ENCODE measurements at regions not wholly inside any gene's neighbourhood (a gene's known extent, or its start where the extent isn't known, plus 50 kb on each side); places are given as distances from the start of the nearest gene placed in this dataset.

DNA sequence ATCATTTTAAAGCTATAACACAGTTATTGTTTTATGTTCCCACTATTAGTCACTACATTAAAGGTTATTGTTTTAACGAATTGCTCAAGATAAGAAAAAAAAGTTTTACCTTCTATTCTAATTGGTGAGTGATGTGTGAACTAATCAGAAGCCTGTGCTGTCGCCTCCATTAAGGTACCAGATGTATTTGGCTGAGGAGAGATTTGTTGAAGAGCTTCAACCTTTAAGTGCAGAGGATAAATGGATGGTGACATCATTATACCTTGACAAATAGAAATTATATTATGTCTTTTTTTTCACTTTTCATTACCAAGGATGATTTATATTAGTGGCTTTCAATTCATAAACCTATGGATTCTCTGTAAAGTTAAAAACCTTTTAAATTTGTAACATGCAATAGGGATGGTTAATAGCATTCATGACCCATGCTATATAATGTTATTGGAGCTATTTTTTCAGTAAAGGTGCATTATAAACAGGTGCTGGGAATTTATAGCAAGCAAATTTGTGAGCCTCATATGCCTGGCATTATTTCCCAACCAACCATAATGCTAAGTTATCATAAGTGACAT is 97.0 kb upstream of the NPVF start:
- no peaks in the 10 kb centered on the region for H3K36me3 ChIP-seq (ENCODE audit: control insufficient read depth in 2 of 2, insufficient read depth in 2 of 2, low read length in 1 of 2)
- no peak overlapping the region for H3K4me3 ChIP-seq (ENCODE audit: low read depth in 1 of 2, low read length in 2 of 2)
- no peak overlapping the region for H3K27ac ChIP-seq (ENCODE audit: low read depth in 2 of 2, low read length in 1 of 2)
- WGBS, 2 donors, result 65 to 72% methylated on average over 2 of the region's 2 CpGs
- H3K4me1 ChIP-seq (ENCODE audit: control insufficient read depth in 2 of 2, insufficient read depth in 2 of 2, low read length in 1 of 2), result no peaks in the 10 kb centered on the region
- no peaks in the 10 kb centered on the region for H3K9me3 ChIP-seq (ENCODE audit: control insufficient read depth in 2 of 2, insufficient read depth in 1 of 2, low read depth in 1 of 2, low read length in 1 of 2)
- no peaks in the 10 kb centered on the region for H3K27me3 ChIP-seq (ENCODE audit: control insufficient read depth in 1 of 2, insufficient read depth in 2 of 2, low read length in 2 of 2)

- no peaks in the 10 kb centered on the region for H3K4me1 ChIP-seq (ENCODE audit: control insufficient read depth in 2 of 2, insufficient read depth in 2 of 2, low read length in 1 of 2)
- H3K4me3 ChIP-seq (ENCODE audit: low read depth in 1 of 2, low read length in 2 of 2), result no peak overlapping the region
- no peak overlapping the region for H3K27ac ChIP-seq (ENCODE audit: low read depth in 2 of 2, low read length in 1 of 2)
- WGBS, 2 donors, result 93 to 97% methylated on average over 19 of the region's 19 CpGs
- no peaks in the 10 kb centered on the region for H3K9me3 ChIP-seq (ENCODE audit: control insufficient read depth in 2 of 2, insufficient read depth in 1 of 2, low read depth in 1 of 2, low read length in 1 of 2)
- no peaks in the 10 kb centered on the region for H3K36me3 ChIP-seq (ENCODE audit: control insufficient read depth in 2 of 2, insufficient read depth in 2 of 2, low read length in 1 of 2)
- H3K27me3 ChIP-seq (ENCODE audit: control insufficient read depth in 1 of 2, insufficient read depth in 2 of 2, low read length in 2 of 2), result no peaks in the 10 kb centered on the region
Observed at GRCh38 chr7:25326501-25327156, 98.3 kb upstream of the NPVF start.

DNA sequence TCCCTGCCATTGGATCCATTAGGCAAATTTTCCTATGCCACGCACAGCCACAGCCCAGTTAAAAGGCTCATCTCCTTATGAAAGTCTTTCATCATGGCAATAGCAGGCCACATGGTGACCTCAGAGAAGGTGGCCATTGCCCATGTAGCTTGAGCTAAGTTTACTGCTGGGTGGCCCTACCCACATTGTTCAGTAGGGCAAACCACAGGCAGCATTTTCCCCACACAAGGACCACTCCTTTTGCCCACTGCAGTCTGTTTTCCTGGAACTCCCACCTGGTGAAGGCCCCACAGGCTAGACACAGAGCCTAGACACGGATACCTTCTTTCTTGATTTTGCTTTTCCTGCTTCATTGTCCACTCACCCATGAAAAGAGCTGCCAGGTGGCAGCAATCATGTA is 101.5 kb upstream of the NPVF start:
- Histone ChIP-seq H3K4me1 (ENCODE audit: control insufficient read depth in 2 of 2, insufficient read depth in 2 of 2, low read length in 1 of 2) (no peaks in the 10 kb centered on the region), H3K27me3 (ENCODE audit: control insufficient read depth in 1 of 2, insufficient read depth in 2 of 2, low read length in 2 of 2) (no peaks in the 10 kb centered on the region), H3K4me3 (ENCODE audit: low read depth in 1 of 2, low read length in 2 of 2) (no peak overlapping the region), H3K36me3 (ENCODE audit: control insufficient read depth in 2 of 2, insufficient read depth in 2 of 2, low read length in 1 of 2) (no peaks in the 10 kb centered on the region), H3K27ac (ENCODE audit: low read depth in 2 of 2, low read length in 1 of 2) (no peak overlapping the region), H3K9me3 (ENCODE audit: control insufficient read depth in 2 of 2, insufficient read depth in 1 of 2, low read depth in 1 of 2, low read length in 1 of 2) (no peaks in the 10 kb centered on the region)
- 87 to 98% methylated on average over 2 of the region's 2 CpGs for WGBS, 2 donors

- Histone ChIP-seq H3K4me1 (ENCODE audit: control insufficient read depth in 2 of 2, insufficient read depth in 2 of 2, low read length in 1 of 2) (no peaks in the 10 kb centered on the region), H3K4me3 (ENCODE audit: low read depth in 1 of 2, low read length in 2 of 2) (no peak overlapping the region), H3K36me3 (ENCODE audit: control insufficient read depth in 2 of 2, insufficient read depth in 2 of 2, low read length in 1 of 2) (no peaks in the 10 kb centered on the region), H3K9me3 (ENCODE audit: control insufficient read depth in 2 of 2, insufficient read depth in 1 of 2, low read depth in 1 of 2, low read length in 1 of 2) (no peaks in the 10 kb centered on the region), H3K27me3 (ENCODE audit: control insufficient read depth in 1 of 2, insufficient read depth in 2 of 2, low read length in 2 of 2) (peaks cover 0 to 2% of the 10 kb centered on the region in 2 donors), H3K27ac (ENCODE audit: low read depth in 2 of 2, low read length in 1 of 2) (no peak overlapping the region)
- WGBS, 2 donors, result 80 to 87% methylated on average over 6 of the region's 6 CpGs
Observed at GRCh38 chr7:25333296-25333928, 105.1 kb upstream of the NPVF start.

DNA sequence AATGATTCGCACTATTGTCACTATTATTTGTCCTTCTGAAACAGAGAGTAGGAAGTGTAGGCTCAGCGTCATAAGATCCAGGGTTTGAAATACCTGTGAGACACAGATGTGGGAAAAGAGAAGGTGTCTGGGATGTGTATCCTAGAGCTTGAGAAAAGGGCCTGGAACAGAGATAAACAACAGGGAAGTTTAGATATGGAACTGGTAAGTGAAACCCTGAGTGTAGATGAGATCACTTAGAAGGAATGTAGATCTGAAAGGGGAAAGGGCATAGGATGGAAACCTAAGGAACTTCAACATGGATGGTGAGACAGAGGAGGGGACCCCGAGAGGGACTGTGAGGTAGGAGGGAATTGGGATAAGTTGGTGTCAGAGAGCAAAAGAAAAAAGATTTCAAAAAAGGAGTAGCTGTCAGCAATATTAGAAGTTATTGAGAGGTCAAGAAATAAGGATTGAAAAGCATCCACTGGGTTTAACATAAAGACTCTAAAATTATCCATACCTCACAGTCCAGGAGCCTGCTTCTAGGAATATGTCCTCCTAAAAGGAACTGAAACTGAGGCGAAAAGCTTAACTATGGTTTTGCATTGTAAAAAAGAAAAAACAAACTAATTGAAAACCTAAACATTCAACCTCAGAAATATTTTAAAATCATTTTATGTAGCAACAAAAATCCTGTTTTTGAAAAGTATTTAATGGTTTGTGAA is 119.2 kb upstream of the NPVF start:
- no peaks in the 10 kb centered on the region for H3K27me3 ChIP-seq (ENCODE audit: control insufficient read depth in 1 of 2, insufficient read depth in 2 of 2, low read length in 2 of 2)
- H3K9me3 ChIP-seq (ENCODE audit: control insufficient read depth in 2 of 2, insufficient read depth in 1 of 2, low read depth in 1 of 2, low read length in 1 of 2), result no peaks in the 10 kb centered on the region
- H3K4me1 ChIP-seq (ENCODE audit: control insufficient read depth in 2 of 2, insufficient read depth in 2 of 2, low read length in 1 of 2), result no peaks in the 10 kb centered on the region
- no peak overlapping the region for H3K4me3 ChIP-seq (ENCODE audit: low read depth in 1 of 2, low read length in 2 of 2)
- WGBS, 2 donors, result 80 to 81% methylated on average over 4 of the region's 4 CpGs
- no peak overlapping the region for H3K27ac ChIP-seq (ENCODE audit: low read depth in 2 of 2, low read length in 1 of 2)
- H3K36me3 ChIP-seq (ENCODE audit: control insufficient read depth in 2 of 2, insufficient read depth in 2 of 2, low read length in 1 of 2), result no peaks in the 10 kb centered on the region

DNA sequence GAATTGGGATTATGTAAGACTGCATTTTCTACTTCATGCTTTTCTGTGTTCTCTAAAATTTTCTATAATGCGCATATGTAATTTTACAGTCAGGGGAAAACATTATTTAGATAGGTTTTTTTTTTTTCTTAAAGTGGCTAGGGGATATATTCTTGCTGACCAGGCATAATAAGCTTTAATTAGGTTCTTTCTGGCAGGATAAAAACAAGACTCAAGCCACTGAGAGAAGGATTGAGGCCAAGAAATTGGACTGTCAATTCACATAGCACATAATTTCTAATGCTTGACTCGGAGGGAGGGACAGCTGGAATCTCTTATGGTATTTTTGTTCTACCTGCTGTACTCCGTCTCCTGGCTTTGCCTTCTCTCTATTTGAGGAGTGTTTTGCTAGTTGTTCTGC is 119.8 kb upstream of the NPVF start:
- WGBS, 2 donors, result 76 to 80% methylated on average over 3 of the region's 3 CpGs
- Histone ChIP-seq H3K4me3 (ENCODE audit: low read depth in 1 of 2, low read length in 2 of 2) (no peak overlapping the region), H3K27ac (ENCODE audit: low read depth in 2 of 2, low read length in 1 of 2) (no peak overlapping the region), H3K4me1 (ENCODE audit: control insufficient read depth in 2 of 2, insufficient read depth in 2 of 2, low read length in 1 of 2) (no peaks in the 10 kb centered on the region), H3K27me3 (ENCODE audit: control insufficient read depth in 1 of 2, insufficient read depth in 2 of 2, low read length in 2 of 2) (no peaks in the 10 kb centered on the region), H3K36me3 (ENCODE audit: control insufficient read depth in 2 of 2, insufficient read depth in 2 of 2, low read length in 1 of 2) (no peaks in the 10 kb centered on the region), H3K9me3 (ENCODE audit: control insufficient read depth in 2 of 2, insufficient read depth in 1 of 2, low read depth in 1 of 2, low read length in 1 of 2) (no peaks in the 10 kb centered on the region)

DNA sequence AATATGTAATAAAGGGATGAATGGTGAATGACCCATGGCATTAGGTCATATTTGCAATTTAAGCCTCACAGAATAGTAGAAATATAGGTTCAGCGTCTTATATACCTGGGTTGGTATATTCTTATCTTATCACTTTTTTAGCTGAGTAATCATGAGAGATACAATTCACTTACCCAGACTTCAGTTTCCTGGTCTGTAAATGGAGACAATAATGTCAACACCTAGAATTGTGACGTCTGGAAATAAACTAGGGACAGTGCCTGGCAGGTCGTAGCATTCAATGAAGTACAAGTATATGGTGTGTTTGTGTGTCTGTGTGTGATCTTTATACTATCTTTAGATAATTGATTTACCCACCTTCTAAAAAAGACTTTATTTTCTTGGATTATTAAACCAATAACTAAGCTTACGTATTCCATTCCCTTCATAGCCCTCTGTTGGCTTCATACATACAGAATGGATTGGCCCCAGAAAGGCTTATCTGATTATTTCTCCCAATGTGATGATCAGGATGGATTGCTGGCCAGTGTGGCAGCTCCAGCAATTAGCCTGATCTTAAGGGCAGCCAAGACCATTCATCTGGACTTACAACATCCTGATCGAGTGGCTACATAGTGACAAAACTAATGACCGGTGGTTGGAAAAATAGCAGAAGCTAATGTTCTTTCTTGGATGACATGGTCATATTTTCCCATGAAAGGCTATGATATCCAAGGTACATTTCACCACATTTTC is 121.2 kb upstream of the NPVF start:
- no peak overlapping the region for H3K27ac ChIP-seq (ENCODE audit: low read depth in 2 of 2, low read length in 1 of 2)
- no peak overlapping the region for H3K4me3 ChIP-seq (ENCODE audit: low read depth in 1 of 2, low read length in 2 of 2)
- H3K36me3 ChIP-seq (ENCODE audit: control insufficient read depth in 2 of 2, insufficient read depth in 2 of 2, low read length in 1 of 2), result no peaks in the 10 kb centered on the region
- 80 to 86% methylated on average over 6 of the region's 6 CpGs for WGBS, 2 donors
- H3K27me3 ChIP-seq (ENCODE audit: control insufficient read depth in 1 of 2, insufficient read depth in 2 of 2, low read length in 2 of 2), result no peaks in the 10 kb centered on the region
- no peaks in the 10 kb centered on the region for H3K4me1 ChIP-seq (ENCODE audit: control insufficient read depth in 2 of 2, insufficient read depth in 2 of 2, low read length in 1 of 2)
- no peaks in the 10 kb centered on the region for H3K9me3 ChIP-seq (ENCODE audit: control insufficient read depth in 2 of 2, insufficient read depth in 1 of 2, low read depth in 1 of 2, low read length in 1 of 2)

GRCh38 chr7:25350041-25350440 is 121.8 kb upstream of the NPVF start:
- Histone ChIP-seq H3K27me3 (ENCODE audit: control insufficient read depth in 1 of 2, insufficient read depth in 2 of 2, low read length in 2 of 2) (no peaks in the 10 kb centered on the region), H3K4me3 (ENCODE audit: low read depth in 1 of 2, low read length in 2 of 2) (no peak overlapping the region), H3K4me1 (ENCODE audit: control insufficient read depth in 2 of 2, insufficient read depth in 2 of 2, low read length in 1 of 2) (no peaks in the 10 kb centered on the region), H3K9me3 (ENCODE audit: control insufficient read depth in 2 of 2, insufficient read depth in 1 of 2, low read depth in 1 of 2, low read length in 1 of 2) (no peaks in the 10 kb centered on the region), H3K27ac (ENCODE audit: low read depth in 2 of 2, low read length in 1 of 2) (no peak overlapping the region), H3K36me3 (ENCODE audit: control insufficient read depth in 2 of 2, insufficient read depth in 2 of 2, low read length in 1 of 2) (no peaks in the 10 kb centered on the region)
- WGBS, 2 donors, result 81 to 91% methylated on average over 6 of the region's 6 CpGs

DNA sequence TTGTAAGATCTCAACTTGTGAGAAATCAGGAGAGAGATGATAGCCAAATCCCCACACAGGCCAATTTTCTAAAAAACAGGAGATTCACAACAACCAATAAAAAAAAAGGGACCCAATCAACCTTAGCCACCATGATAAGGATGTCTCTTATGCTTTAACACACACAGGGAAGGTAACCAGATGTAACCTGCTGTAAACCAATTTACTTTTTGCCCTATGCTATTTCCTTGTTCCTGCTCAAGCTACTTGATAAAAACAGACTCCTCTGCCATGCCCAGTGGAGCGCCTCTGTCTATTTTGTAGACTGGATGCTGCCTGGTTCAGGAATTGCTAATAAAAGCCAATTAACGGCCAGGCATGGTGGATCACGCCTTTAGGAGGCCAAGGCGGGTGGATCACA is 123.5 kb upstream of the NPVF start:
- H3K4me1 ChIP-seq (ENCODE audit: control insufficient read depth in 2 of 2, insufficient read depth in 2 of 2, low read length in 1 of 2), result no peaks in the 10 kb centered on the region
- H3K27me3 ChIP-seq (ENCODE audit: control insufficient read depth in 1 of 2, insufficient read depth in 2 of 2, low read length in 2 of 2), result no peaks in the 10 kb centered on the region
- 88 to 91% methylated on average over 4 of the region's 4 CpGs for WGBS, 2 donors
- no peak overlapping the region for H3K4me3 ChIP-seq (ENCODE audit: low read depth in 1 of 2, low read length in 2 of 2)
- no peaks in the 10 kb centered on the region for H3K36me3 ChIP-seq (ENCODE audit: control insufficient read depth in 2 of 2, insufficient read depth in 2 of 2, low read length in 1 of 2)
- H3K9me3 ChIP-seq (ENCODE audit: control insufficient read depth in 2 of 2, insufficient read depth in 1 of 2, low read depth in 1 of 2, low read length in 1 of 2), result no peaks in the 10 kb centered on the region
- H3K27ac ChIP-seq (ENCODE audit: low read depth in 2 of 2, low read length in 1 of 2), result no peak overlapping the region

All from esophagus (tissue), 2 donors.